ENCODE measurements at regions not wholly inside any gene's neighbourhood (a gene's known extent, or its start where the extent isn't known, plus 50 kb on each side); places are given as distances from the start of the nearest gene placed in this dataset.

- no peak for TF ChIP-seq POLR2A (IDR thresholded peaks at IDR 0.05; ENCODE audit: low read depth, low read length)
- no peak for TF ChIP-seq CTCF (conservative IDR thresholded peaks at IDR 0.05; ENCODE audit: low read depth, low read length)
- TF ChIP-seq USF2 (IDR thresholded peaks at IDR 0.05; ENCODE audit: low read depth, low read length), result no peak
- no peak for TF ChIP-seq FOS (IDR thresholded peaks at IDR 0.05; ENCODE audit: low read depth, low read length)
- TF ChIP-seq ELK1 (IDR thresholded peaks at IDR 0.05; ENCODE audit: borderline replicate concordance, low read depth, low read length), result no peak
- TF ChIP-seq BHLHE40 (IDR thresholded peaks at IDR 0.05; ENCODE audit: low read depth, low read length), result no peak
These were observed 146.7 kb upstream of the PITX2 start for GRCh38 chr4:110769578-110769977.

All from IMR-90 (cell line).